Stomach (tissue), 8 donors: ENCODE measurements at regions not wholly inside any gene's neighbourhood (a gene's known extent, or its start where the extent isn't known, plus 50 kb on each side); places are given as distances from the start of the nearest gene placed in this dataset.
"Not testable (repeated sequence)": the region's sequence is repeated elsewhere in the genome, so short reads cannot be mapped to it uniquely, and the experiment has no call there.

ENCODE experiments used
- DNase-seq, 2 donors: peaks; one replicate each; pipeline versions ENCODE4 v3.0.0 to v3.0.0-alpha.2; 2013 to 2019
- H3K27ac ChIP-seq, 5 donors: fragments of 200-600 bp in 4 of 5; sonication (generic) in 4 of 5; one replicate each; pipeline ENCODE4 v1.5.1; 2013 to 2019; ENCODE audit warnings: mild to moderate bottlenecking in 1 of 5, moderate library complexity in 1 of 5
- H3K27me3 ChIP-seq, 3 donors: fragments of 200-600 bp; sonication (generic); one replicate each; pipeline ENCODE4 v1.5.1; 2017 to 2019; ENCODE audit warnings: mixed run types in 1 of 3
- H3K36me3 ChIP-seq, 4 donors: fragments of 200-600 bp; sonication (generic); 1 replicate in 3 of 4; 2 replicates in 1 of 4; pipeline ENCODE4 v1.5.1; 2016 to 2019
- H3K4me1 ChIP-seq, 4 donors: fragments of 200-600 bp; sonication (generic); one replicate each; pipeline ENCODE4 v1.5.1; 2016 to 2019
- H3K4me3 ChIP-seq, 4 donors: fragments of 200-600 bp; sonication (generic) in 3 of 4; one replicate each; pipeline ENCODE4 v1.5.1; 2016 to 2019; ENCODE audit warnings: mild to moderate bottlenecking in 1 of 4
- H3K9me3 ChIP-seq, 4 donors: fragments of 200-600 bp; sonication (generic); one replicate each; pipeline ENCODE4 v1.5.1; 2016 to 2019
- CTCF ChIP-seq, 7 experiments: fragments of 450-650 bp in 4 of 7; fragments of 200-600 bp in 3 of 7; sonication (generic) in 3 of 7; IDR thresholded peaks; one replicate each; pipeline ENCODE4 v1.5.1; 2016 to 2019; ENCODE audit warnings: antibody characterized with exemption in 7 of 7, control low read depth in 2 of 7, mild to moderate bottlenecking in 1 of 7
- EP300 ChIP-seq: sonication (generic); formaldehyde crosslinking; IDR thresholded peaks from one replicate; pipeline ENCODE4 v1.6.1; 2017; ENCODE audit warnings: antibody characterized with exemption
- POLR2A ChIP-seq, 4 donors: fragments of 450-650 bp; IDR thresholded peaks; one replicate each; pipeline ENCODE4 v1.6.1; 2016; ENCODE audit warnings: antibody characterized with exemption in 4 of 4, control low read depth in 2 of 4, mild to moderate bottlenecking in 1 of 4, moderate library complexity in 1 of 4
- POLR2AphosphoS5 ChIP-seq, 3 donors: sonication (generic); formaldehyde crosslinking; IDR thresholded peaks; one replicate each; pipeline ENCODE4 v1.6.1; 2016; ENCODE audit warnings: antibody characterized with exemption in 3 of 3
- WGBS, 5 donors: extraction: QIAGEN DNeasy Blood & Tissue Kit in 3 of 5; methylation state at CpG; one replicate each; pipeline versions ENCODE4 v1.1.5 to v1.1.7; 2013 to 2018; 5-methylcytosine and 5-hydroxymethylcytosine counted together
- intact Hi-C: fragments of 100-400 bp; cut with DNase I; formaldehyde crosslinking; loops from one replicate; pipeline ENCODE4 v1.15.1; 2023; ENCODE audit warnings: low total_unique reads
- donor health status: healthy with polysubstance abuse.
- donor health status: Bipolar disorder and iron deficiency.
- donor health status: healthy.

GRCh38 chr6:96715608-96716007 lies 121.7 kb downstream of the GPR63 start:
- Histone ChIP-seq H3K27me3 (no peaks in the 10 kb centered on the region), H3K27ac (no peak overlapping the region), H3K4me1 (no peaks in the 10 kb centered on the region), H3K9me3 (no peaks in the 10 kb centered on the region), H3K4me3 (no peak overlapping the region), H3K36me3 (no peaks in the 10 kb centered on the region)
- no peak for DNase-seq
- WGBS, 5 donors: 71 to 84% (median 78%) methylated on average over 1 of the region's 1 CpG
- intact Hi-C loops: no loop called here
- TF ChIP-seq POLR2AphosphoS5 (IDR thresholded peaks at IDR 0.05) (no peak), POLR2A (IDR thresholded peaks at IDR 0.05) (no peak), EP300 (no peak), CTCF (IDR thresholded peaks at IDR 0.05) (no peak)

GRCh38 chr6:96704713-96705112 lies 132.6 kb downstream of the GPR63 start:
- Histone ChIP-seq H3K4me1 (no peaks in the 10 kb centered on the region), H3K36me3 (no peaks in the 10 kb centered on the region), H3K9me3 (no peaks in the 10 kb centered on the region), H3K4me3 (no peak overlapping the region), H3K27ac (no peak overlapping the region), H3K27me3 (no peaks in the 10 kb centered on the region)
- no peak for TF ChIP-seq EP300
- 68 to 79% (median 74%) methylated on average over 2 of the region's 2 CpGs for WGBS, 5 donors
- intact Hi-C loops: no loop called here
- DNase-seq: no peak

- WGBS, 5 donors: 63 to 82% (median 72%) methylated on average over 4 of the region's 4 CpGs
- Histone ChIP-seq H3K36me3 (no peaks in the 10 kb centered on the region), H3K9me3 (no peaks in the 10 kb centered on the region), H3K4me3 (no peak overlapping the region), H3K27ac (no peak overlapping the region), H3K4me1 (no peaks in the 10 kb centered on the region), H3K27me3 (no peaks in the 10 kb centered on the region)
- intact Hi-C loops: no loop called here
- no peak for TF ChIP-seq CTCF (IDR thresholded peaks at IDR 0.05)
- no peak for TF ChIP-seq EP300
- no peak for TF ChIP-seq POLR2A (IDR thresholded peaks at IDR 0.05)
- TF ChIP-seq POLR2AphosphoS5 (IDR thresholded peaks at IDR 0.05): no peak
- DNase-seq: no peak
These were observed 134.7 kb downstream of the GPR63 start for GRCh38 chr6:96702626-96703025.

GRCh38 chr6:96700915-96701314 lies 136.4 kb downstream of the GPR63 start:
- intact Hi-C loops: no loop called here
- no peaks in the 10 kb centered on the region for H3K9me3 ChIP-seq
- DNase-seq: no peak
- no peak overlapping the region for H3K27ac ChIP-seq
- TF ChIP-seq POLR2AphosphoS5 (IDR thresholded peaks at IDR 0.05) (no peak), EP300 (no peak), CTCF (IDR thresholded peaks at IDR 0.05) (no peak), POLR2A (IDR thresholded peaks at IDR 0.05) (no peak)
- H3K27me3 ChIP-seq: no peaks in the 10 kb centered on the region
- no peak overlapping the region for H3K4me3 ChIP-seq
- WGBS, 5 donors: 80 to 92% (median 82%) methylated on average over 2 of the region's 2 CpGs
- H3K4me1 ChIP-seq: no peaks in the 10 kb centered on the region
- H3K36me3 ChIP-seq: no peaks in the 10 kb centered on the region

- H3K27ac ChIP-seq, H3K27me3 ChIP-seq, H3K4me3 ChIP-seq, H3K4me1 ChIP-seq, H3K36me3 ChIP-seq, intact Hi-C loops, H3K9me3 ChIP-seq, DNase-seq: not testable (repeated sequence)
- WGBS, 5 donors: 66 to 73% (median 70%) methylated on average over 2 to 3 of the region's 3 CpGs
These were observed 131.5 kb downstream of the FHL5 start for GRCh38 chr6:96694429-96694828.

- TF ChIP-seq CTCF (IDR thresholded peaks at IDR 0.05) (no peak), POLR2AphosphoS5 (IDR thresholded peaks at IDR 0.05) (no peak)
- no peaks in the 10 kb centered on the region for H3K27me3 ChIP-seq
- no peak overlapping the region for H3K27ac ChIP-seq
- no peak overlapping the region for H3K4me3 ChIP-seq
- intact Hi-C loops: no loop called here
- no peaks in the 10 kb centered on the region for H3K4me1 ChIP-seq
- DNase-seq: no peak
- 34 to 85% (median 67%) methylated on average over 1 of the region's 1 CpG for WGBS, 5 donors
- H3K36me3 ChIP-seq: no peaks in the 10 kb centered on the region
- no peaks in the 10 kb centered on the region for H3K9me3 ChIP-seq
These were observed 124.2 kb downstream of the FHL5 start for GRCh38 chr6:96687121-96687520.
